IMR-90 (cell line): ENCODE measurements at regions not wholly inside any gene's neighbourhood (a gene's known extent, or its start where the extent isn't known, plus 50 kb on each side); places are given as distances from the start of the nearest gene placed in this dataset.

Source experiments
- ATAC-seq: fragments of 200-7000 bp; cut with Tn5 transposase; 2 replicates; pipeline ENCODE4 v1.9.1; 2020; ENCODE audit warnings: low read depth, mild to moderate bottlenecking, moderate library complexity
- BruUV-seq: library from RNA; stranded (reverse); fragments of 400-500 nt; replicated peaks from 2 replicates; lab custom pipeline; 2021; lab: Mats Ljungman, UMichigan
- CTCF ChIA-PET: fragments of 300-600 bp; formaldehyde crosslinking; extraction: SDS; loops from one replicate; lab custom pipeline; 2021; ENCODE audit warnings: antibody characterized with exemption; lab: Yijun Ruan, JAX
- POLR2A ChIA-PET: fragments of 300-600 bp; sonication (Branson Sonifier 250); formaldehyde crosslinking; loops from one replicate; lab custom pipeline; 2022; ENCODE audit warnings: antibody characterized with exemption; ENCODE audit not compliant: unreplicated experiment; lab: Charles Lee
- DNase-seq: peaks from one replicate; pipeline ENCODE4 v3.0.0; 2013
- H2AFZ ChIP-seq: replicated peaks from 2 replicates; pipeline ENCODE3; 2013; ENCODE audit warnings: low read length, mild to moderate bottlenecking; ENCODE audit not compliant: poor library complexity
- H2AK5ac ChIP-seq: 2 replicates; pipeline ENCODE4 v1.6.1; 2013; ENCODE audit warnings: low read depth, low read length, inconsistent platforms
- H2AK9ac ChIP-seq: replicated peaks from 2 replicates; pipeline ENCODE3; 2013; ENCODE audit warnings: mild to moderate bottlenecking, low read depth, low read length, moderate library complexity; ENCODE audit not compliant: poor library complexity
- H2BK120ac ChIP-seq: 2 replicates; pipeline ENCODE4 v1.6.1; 2013; ENCODE audit warnings: low read depth, low read length, inconsistent platforms
- H2BK15ac ChIP-seq: 3 replicates; pipeline ENCODE4 v1.6.1; 2013; ENCODE audit warnings: low read depth, low read length, inconsistent platforms
- H2BK20ac ChIP-seq: 2 replicates; pipeline ENCODE4 v1.6.1; 2013; ENCODE audit warnings: low read depth, mild to moderate bottlenecking, inconsistent platforms, low read length, moderate library complexity
- H2BK5ac ChIP-seq: 2 replicates; pipeline ENCODE4 v1.6.1; 2013; ENCODE audit warnings: mild to moderate bottlenecking, low read depth, low read length, inconsistent platforms; ENCODE audit not compliant: poor library complexity, severe bottlenecking
- H3K14ac ChIP-seq: replicated peaks from 2 replicates; pipeline ENCODE4 v1.6.1; 2013; ENCODE audit warnings: low read depth, low read length, inconsistent platforms
- H3K18ac ChIP-seq: 2 replicates; pipeline ENCODE4 v1.6.1; 2013; ENCODE audit warnings: low read depth, low read length, control low read depth
- H3K23ac ChIP-seq: 2 replicates; pipeline ENCODE4 v1.6.1; 2013; ENCODE audit warnings: low read depth, low read length, inconsistent platforms
- H3K27ac ChIP-seq: 2 replicates; pipeline ENCODE4 v1.5.1; 2013; ENCODE audit warnings: mild to moderate bottlenecking, control low read depth, low read length; ENCODE audit not compliant: insufficient read depth
- H3K27me3 ChIP-seq: 2 replicates; pipeline ENCODE4 v1.6.1; 2013; ENCODE audit warnings: low read length; ENCODE audit not compliant: control insufficient read depth, insufficient read depth
- H3K36me3 ChIP-seq: 2 replicates; pipeline ENCODE4 v1.6.1; 2013; ENCODE audit warnings: low read length, mixed read lengths; ENCODE audit not compliant: control insufficient read depth, insufficient read depth
- H3K4ac ChIP-seq: 2 replicates; pipeline ENCODE4 v1.6.1; 2013; ENCODE audit warnings: low read depth, low read length, inconsistent platforms
- H3K4me1 ChIP-seq: 2 replicates; pipeline ENCODE4 v1.6.1; 2013; ENCODE audit warnings: low read length, mixed read lengths; ENCODE audit not compliant: control insufficient read depth, insufficient read depth
- H3K4me2 ChIP-seq: 2 replicates; pipeline ENCODE4 v1.6.1; 2013; ENCODE audit warnings: low read depth, mild to moderate bottlenecking, control low read depth, low read length, moderate library complexity
- H3K4me3 ChIP-seq: 2 replicates; pipeline ENCODE4 v1.5.1; 2013; ENCODE audit warnings: low read depth, mild to moderate bottlenecking, control low read depth, low read length, moderate library complexity; ENCODE audit not compliant: insufficient read depth
- H3K56ac ChIP-seq: 2 replicates; pipeline ENCODE4 v1.6.1; 2013; ENCODE audit warnings: low read length, inconsistent platforms; ENCODE audit not compliant: insufficient read depth; ENCODE audit errors: extremely low read depth
- H3K79me1 ChIP-seq, 2 experiments: 2 replicates each; pipeline ENCODE4 v1.6.1; 2013; ENCODE audit warnings: low read length in 2 of 2, inconsistent platforms in 1 of 2, low read depth in 1 of 2
- H3K9ac ChIP-seq: 2 replicates; pipeline ENCODE4 v1.6.1; 2013; ENCODE audit warnings: low read depth, low read length, control low read depth
- H3K9me1 ChIP-seq: 2 replicates; pipeline ENCODE4 v1.6.1; 2013; ENCODE audit warnings: low read length, inconsistent platforms; ENCODE audit not compliant: insufficient read depth
- H3K9me3 ChIP-seq: 2 replicates; pipeline ENCODE4 v1.6.1; 2013; ENCODE audit warnings: low read length; ENCODE audit not compliant: control insufficient read depth, insufficient read depth
- H4K20me1 ChIP-seq: 2 replicates; pipeline ENCODE4 v1.6.1; 2013; ENCODE audit warnings: low read length, inconsistent platforms; ENCODE audit not compliant: insufficient read depth
- H4K5ac ChIP-seq: 2 replicates; pipeline ENCODE4 v1.6.1; 2013; ENCODE audit warnings: mild to moderate bottlenecking, low read depth, low read length, control low read depth
- H4K8ac ChIP-seq, 2 experiments: 2 replicates each; pipeline ENCODE4 v1.6.1; 2013; ENCODE audit warnings: low read depth in 2 of 2, low read length in 2 of 2, control low read depth in 1 of 2, inconsistent platforms in 1 of 2
- H4K91ac ChIP-seq: 2 replicates; pipeline ENCODE4 v1.6.1; 2013; ENCODE audit warnings: low read depth, low read length, inconsistent platforms; ENCODE audit not compliant: insufficient read depth
- CEBPB ChIP-seq: IDR thresholded peaks from 2 replicates; pipeline ENCODE4 v1.6.1; 2012; ENCODE audit warnings: low read depth, low read length, improper control_type of control experiment
- CTCF ChIP-seq: conservative IDR thresholded peaks from 2 replicates; pipeline ENCODE4 v1.5.1; 2012; ENCODE audit warnings: mild to moderate bottlenecking, low read depth, low read length, improper control_type of control experiment
- RCOR1 ChIP-seq: IDR thresholded peaks from 2 replicates; pipeline ENCODE4 v1.6.1; 2012; ENCODE audit warnings: mild to moderate bottlenecking, low read length, improper control_type of control experiment; ENCODE audit not compliant: insufficient replicate concordance
- WGBS, 2 experiments: methylation state at CpG; one replicate each; pipeline versions ENCODE4 v1.1.5 to v1.1.7; 2013; ENCODE audit warnings: missing lambda C conversion rate in 2 of 2; ENCODE audit not compliant: insufficient read length in 1 of 2; ENCODE audit errors: extremely low coverage in 2 of 2; 5-methylcytosine and 5-hydroxymethylcytosine counted together
- dilution Hi-C: fragments of 300-500 bp; cut with HindIII; formaldehyde crosslinking; loops from one replicate; pipeline ENCODE4 v1.14.3; 2018; ENCODE audit warnings: low sequenced_read_pairs; ENCODE audit not compliant: unreplicated experiment
- in situ Hi-C: fragments of 300-500 bp; cut with MboI; formaldehyde crosslinking; loops from 3 replicates; pipeline ENCODE4 v1.14.3; 2019; ENCODE audit warnings: low sequenced_read_pairs, inconsistent platforms, mixed read lengths
- intact Hi-C: fragments of 100-400 bp; cut with micrococcal nuclease; formaldehyde crosslinking; loops from 2 replicates; pipeline ENCODE4 v1.10.0; 2022

DNA sequence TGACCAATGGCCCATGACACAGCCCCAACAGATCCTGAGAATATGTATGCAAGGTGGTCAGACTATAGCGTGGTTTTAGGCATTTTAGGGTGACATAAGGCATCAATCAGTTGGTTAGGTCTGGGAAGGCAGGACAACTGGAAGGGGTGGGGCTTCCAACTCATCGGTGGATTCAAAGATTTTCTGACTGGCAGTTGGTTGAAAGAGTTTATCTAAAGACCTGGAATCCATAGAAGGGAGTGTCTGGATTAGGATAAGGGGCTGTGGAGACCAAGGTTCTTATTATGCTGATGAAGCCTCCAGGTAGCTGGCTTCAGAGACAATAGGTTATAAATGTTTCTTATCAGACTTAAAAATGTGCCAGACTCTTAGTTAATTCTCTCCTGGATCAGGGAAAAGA is 60.3 kb upstream of the CFAP46 start:
- Histone ChIP-seq H3K4ac (no peak overlapping the region), H2BK5ac (no peak overlapping the region), H4K5ac (no peak overlapping the region), H2AFZ (no peak overlapping the region), H3K14ac (no peak overlapping the region), H3K9me1 (no peaks in the 10 kb centered on the region), H3K36me3 (no peaks in the 10 kb centered on the region), H4K20me1 (no peaks in the 10 kb centered on the region), H2BK120ac (no peak overlapping the region), H3K9ac (no peak overlapping the region), H3K4me3 (no peak overlapping the region), H3K9me3 (no peaks in the 10 kb centered on the region), H4K91ac (no peak overlapping the region), H3K27me3 (peaks cover 6% of the 10 kb centered on the region; the same call in 1 of the 2 replicates), H3K79me1 (no peaks in the 10 kb centered on the region), H2AK9ac (no peak overlapping the region), H2AK5ac (no peak overlapping the region), H4K8ac (no peak overlapping the region), H3K4me1 (no peaks in the 10 kb centered on the region), H2BK20ac (no peak overlapping the region), H3K4me2 (no peak overlapping the region), H3K18ac (no peak overlapping the region), H2BK15ac (no peak overlapping the region), H3K27ac (no peak overlapping the region), H3K56ac (no peak overlapping the region), H3K23ac (no peak overlapping the region)
- CTCF ChIA-PET = no interaction called here
- ATAC-seq (no peak), DNase-seq (no peak)
- 28% methylated on average over 2 of the region's 2 CpGs; no CpG with 5 or more reads in 1 of the 2 experiments for WGBS, 2 experiments
- intact Hi-C loops (no loop called here), in situ Hi-C loops (no loop called here), dilution Hi-C loops (no loop called here)
- BruUV-seq = no TSS peak
- TF ChIP-seq CTCF = no peak
- no peak for TF ChIP-seq RCOR1
- TF ChIP-seq CEBPB = no peak
- POLR2A ChIA-PET = no interaction called here
